ENCODE measurements at regions not wholly inside any gene's neighbourhood (a gene's known extent, or its start where the extent isn't known, plus 50 kb on each side); places are given as distances from the start of the nearest gene placed in this dataset.

- 78 to 81% methylated on average over 1 of the region's 1 CpG for WGBS, 2 donors
- ATAC-seq (no peak), DNase-seq (no peak)
- no peak overlapping the region for H3K4me3 ChIP-seq
- intact Hi-C loops (cut with DNase I), result no loop called here
- no peak for TF ChIP-seq POLR2A (IDR thresholded peaks at IDR 0.05)
- TF ChIP-seq, protein P1, sequence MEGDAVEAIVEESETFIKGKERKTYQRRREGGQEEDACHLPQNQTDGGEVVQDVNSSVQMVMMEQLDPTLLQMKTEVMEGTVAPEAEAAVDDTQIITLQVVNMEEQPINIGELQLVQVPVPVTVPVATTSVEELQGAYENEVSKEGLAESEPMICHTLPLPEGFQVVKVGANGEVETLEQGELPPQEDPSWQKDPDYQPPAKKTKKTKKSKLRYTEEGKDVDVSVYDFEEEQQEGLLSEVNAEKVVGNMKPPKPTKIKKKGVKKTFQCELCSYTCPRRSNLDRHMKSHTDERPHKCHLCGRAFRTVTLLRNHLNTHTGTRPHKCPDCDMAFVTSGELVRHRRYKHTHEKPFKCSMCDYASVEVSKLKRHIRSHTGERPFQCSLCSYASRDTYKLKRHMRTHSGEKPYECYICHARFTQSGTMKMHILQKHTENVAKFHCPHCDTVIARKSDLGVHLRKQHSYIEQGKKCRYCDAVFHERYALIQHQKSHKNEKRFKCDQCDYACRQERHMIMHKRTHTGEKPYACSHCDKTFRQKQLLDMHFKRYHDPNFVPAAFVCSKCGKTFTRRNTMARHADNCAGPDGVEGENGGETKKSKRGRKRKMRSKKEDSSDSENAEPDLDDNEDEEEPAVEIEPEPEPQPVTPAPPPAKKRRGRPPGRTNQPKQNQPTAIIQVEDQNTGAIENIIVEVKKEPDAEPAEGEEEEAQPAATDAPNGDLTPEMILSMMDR (IDR thresholded peaks at IDR 0.05), result no peak
- no peaks in the 10 kb centered on the region for H3K27me3 ChIP-seq
- H3K27ac ChIP-seq, result no peak overlapping the region
- H3K36me3 ChIP-seq (replicated peaks in 1 of 2; ENCODE audit: insufficient read depth in 1 of 2, low read depth in 2 of 2), result no peaks in the 10 kb centered on the region
- no peaks in the 10 kb centered on the region for H3K9me3 ChIP-seq
- no peaks in the 10 kb centered on the region for H3K4me1 ChIP-seq
These were observed 375.7 kb upstream of the CDH9 start for GRCh38 chr5:27414099-27414498.

DNA sequence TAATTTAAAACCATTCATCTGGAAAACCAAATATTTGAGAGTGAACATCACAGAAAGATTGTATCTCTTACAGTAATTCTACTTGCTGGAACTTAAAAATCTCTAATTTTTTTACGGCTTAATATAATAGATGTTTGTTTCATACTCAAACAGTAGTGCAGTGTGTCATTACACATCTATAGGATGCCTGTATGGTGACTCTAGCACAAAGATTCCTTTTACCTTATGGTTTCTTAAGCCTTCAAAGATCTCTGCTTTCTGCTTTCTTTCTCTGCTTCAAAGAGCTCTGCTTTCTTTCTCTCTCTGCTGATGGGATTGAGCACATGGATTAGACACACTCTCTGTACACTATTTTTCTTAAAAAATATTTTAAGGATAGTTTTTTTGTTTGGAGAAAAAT is 374.0 kb upstream of the CDH9 start:
- intact Hi-C loops (cut with DNase I), result no loop called here
- no peaks in the 10 kb centered on the region for H3K4me1 ChIP-seq
- H3K9me3 ChIP-seq, result no peaks in the 10 kb centered on the region
- TF ChIP-seq POLR2A (IDR thresholded peaks at IDR 0.05), result no peak
- TF ChIP-seq, protein P1 (IDR thresholded peaks at IDR 0.05), result no peak
- no peak overlapping the region for H3K27ac ChIP-seq
- H3K4me3 ChIP-seq, result no peak overlapping the region
- WGBS, 2 donors, result 67 to 76% methylated on average over 1 of the region's 1 CpG
- H3K27me3 ChIP-seq, result no peaks in the 10 kb centered on the region
- ATAC-seq (no peak), DNase-seq (no peak)
- H3K36me3 ChIP-seq (replicated peaks in 1 of 2; ENCODE audit: insufficient read depth in 1 of 2, low read depth in 2 of 2), result no peaks in the 10 kb centered on the region

DNA sequence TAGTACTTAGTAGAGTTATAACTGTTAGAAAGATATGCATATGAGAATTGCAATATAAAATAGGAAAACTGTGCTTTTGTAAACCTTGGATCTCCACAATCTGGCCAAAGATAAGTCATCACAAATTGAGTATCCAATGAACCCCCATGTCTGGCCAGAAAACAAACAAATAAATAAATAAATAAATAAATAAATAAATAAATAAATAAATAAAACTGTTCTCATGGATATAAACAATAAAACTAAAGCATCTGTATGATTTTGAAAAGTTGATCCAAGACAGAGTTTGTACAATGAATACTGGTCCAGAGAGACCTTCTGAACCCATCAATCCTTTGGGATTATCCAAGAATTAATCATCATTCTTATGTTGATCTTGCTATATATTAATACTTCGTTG is 367.6 kb upstream of the CDH9 start:
- no peaks in the 10 kb centered on the region for H3K9me3 ChIP-seq
- ATAC-seq, result no peak
- TF ChIP-seq, protein P1 (IDR thresholded peaks at IDR 0.05), result no peak
- TF ChIP-seq POLR2A (IDR thresholded peaks at IDR 0.05), result no peak
- H3K4me1 ChIP-seq, result no peaks in the 10 kb centered on the region
- H3K27me3 ChIP-seq, result no peaks in the 10 kb centered on the region
- H3K4me3 ChIP-seq, result no peak overlapping the region
- intact Hi-C loops (cut with DNase I), result no loop called here
- H3K27ac ChIP-seq, result no peak overlapping the region
- DNase-seq, result no peak
- H3K36me3 ChIP-seq (replicated peaks in 1 of 2; ENCODE audit: insufficient read depth in 1 of 2, low read depth in 2 of 2), result no peaks in the 10 kb centered on the region
- WGBS, 2 donors, result 61 to 65% methylated on average over 1 of the region's 1 CpG

- Histone ChIP-seq H3K4me3 (no peak overlapping the region), H3K27me3 (no peaks in the 10 kb centered on the region), H3K36me3 (replicated peaks in 1 of 2; ENCODE audit: insufficient read depth in 1 of 2, low read depth in 2 of 2) (no peaks in the 10 kb centered on the region), H3K9me3 (no peaks in the 10 kb centered on the region), H3K27ac (no peak overlapping the region), H3K4me1 (no peaks in the 10 kb centered on the region)
- TF ChIP-seq, protein P1 (IDR thresholded peaks at IDR 0.05), result no peak
- no peak for TF ChIP-seq POLR2A (IDR thresholded peaks at IDR 0.05)
- intact Hi-C loops (cut with DNase I), result no loop called here
- ATAC-seq (no peak), DNase-seq (no peak)
- WGBS, 2 donors, result 48 to 51% methylated on average over 5 of the region's 5 CpGs
These were observed 365.0 kb upstream of the CDH9 start for GRCh38 chr5:27403243-27403882.

GRCh38 chr5:27402828-27403227 is 364.4 kb upstream of the CDH9 start:
- WGBS, 2 donors, result 55 to 63% methylated on average over 3 of the region's 3 CpGs
- Histone ChIP-seq H3K36me3 (replicated peaks in 1 of 2; ENCODE audit: insufficient read depth in 1 of 2, low read depth in 2 of 2) (no peaks in the 10 kb centered on the region), H3K27me3 (no peaks in the 10 kb centered on the region), H3K9me3 (no peaks in the 10 kb centered on the region), H3K4me3 (no peak overlapping the region), H3K4me1 (no peaks in the 10 kb centered on the region), H3K27ac (no peak overlapping the region)
- ATAC-seq, result no peak
- intact Hi-C loops (cut with DNase I), result no loop called here
- no peak for DNase-seq
- TF ChIP-seq, protein P1 (IDR thresholded peaks at IDR 0.05), result no peak
- TF ChIP-seq POLR2A (IDR thresholded peaks at IDR 0.05), result no peak

All from body of pancreas (tissue), 4 donors.